ENCODE measurements at regions not wholly inside any gene's neighbourhood (a gene's known extent, or its start where the extent isn't known, plus 50 kb on each side); places are given as distances from the start of the nearest gene placed in this dataset.

GRCh38 chrX:22912616-22913015 is 87.1 kb upstream of the DDX53 start:
- DNase-seq (ENCODE audit: extremely low read depth in 1 of 11, low read depth in 9 of 11, low spot score in 4 of 11), result no peak

- DNase-seq (ENCODE audit: extremely low read depth in 1 of 11, low read depth in 9 of 11, low spot score in 4 of 11), result no peak
Measured at GRCh38 chrX:22922961-22923360, 76.8 kb upstream of the DDX53 start.

- no peak for DNase-seq (ENCODE audit: extremely low read depth in 1 of 11, low read depth in 9 of 11, low spot score in 4 of 11)
Measured at GRCh38 chrX:22934640-22935039, 65.1 kb upstream of the DDX53 start.

- DNase-seq (ENCODE audit: extremely low read depth in 1 of 11, low read depth in 9 of 11, low spot score in 4 of 11), result no peak
Measured at GRCh38 chrX:22944945-22945344, 54.8 kb upstream of the DDX53 start.

Data from renal cortex interstitium (tissue), 11 donors.